ENCODE measurements at regions not wholly inside any gene's neighbourhood (a gene's known extent, or its start where the extent isn't known, plus 50 kb on each side); places are given as distances from the start of the nearest gene placed in this dataset.

DNA sequence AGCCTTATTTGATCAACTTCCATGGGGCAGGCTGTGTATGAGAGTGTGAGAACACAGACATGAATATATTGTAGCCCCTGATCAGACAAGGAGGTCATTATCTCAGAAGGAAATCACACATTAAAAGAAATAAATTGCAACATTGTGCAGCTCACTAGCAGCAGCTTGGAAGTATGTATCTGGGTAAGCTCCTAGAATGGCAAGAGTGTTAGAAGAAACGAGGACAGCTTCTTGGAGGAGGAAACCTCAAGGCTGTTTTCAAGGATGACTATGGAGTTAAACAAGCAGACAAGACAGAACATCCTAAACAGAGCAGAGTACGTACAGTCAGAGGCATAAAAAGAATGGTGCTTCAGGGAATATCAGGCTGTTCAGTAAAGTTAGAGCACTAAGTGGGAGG, 511.0 kb downstream of the SLCO4C1 start:
- Histone ChIP-seq H3K27me3 (ENCODE audit: insufficient read depth, poor library complexity, severe bottlenecking) (no peaks in the 10 kb centered on the region), H3K4me3 (replicated peaks; ENCODE audit: insufficient read depth, low read length) (no peak overlapping the region), H3K27ac (replicated peaks) (no peak overlapping the region)
- no peak for DNase-seq (ENCODE audit: low read depth in 1 of 2, low spot score in 1 of 2)
- TF ChIP-seq, protein P1, sequence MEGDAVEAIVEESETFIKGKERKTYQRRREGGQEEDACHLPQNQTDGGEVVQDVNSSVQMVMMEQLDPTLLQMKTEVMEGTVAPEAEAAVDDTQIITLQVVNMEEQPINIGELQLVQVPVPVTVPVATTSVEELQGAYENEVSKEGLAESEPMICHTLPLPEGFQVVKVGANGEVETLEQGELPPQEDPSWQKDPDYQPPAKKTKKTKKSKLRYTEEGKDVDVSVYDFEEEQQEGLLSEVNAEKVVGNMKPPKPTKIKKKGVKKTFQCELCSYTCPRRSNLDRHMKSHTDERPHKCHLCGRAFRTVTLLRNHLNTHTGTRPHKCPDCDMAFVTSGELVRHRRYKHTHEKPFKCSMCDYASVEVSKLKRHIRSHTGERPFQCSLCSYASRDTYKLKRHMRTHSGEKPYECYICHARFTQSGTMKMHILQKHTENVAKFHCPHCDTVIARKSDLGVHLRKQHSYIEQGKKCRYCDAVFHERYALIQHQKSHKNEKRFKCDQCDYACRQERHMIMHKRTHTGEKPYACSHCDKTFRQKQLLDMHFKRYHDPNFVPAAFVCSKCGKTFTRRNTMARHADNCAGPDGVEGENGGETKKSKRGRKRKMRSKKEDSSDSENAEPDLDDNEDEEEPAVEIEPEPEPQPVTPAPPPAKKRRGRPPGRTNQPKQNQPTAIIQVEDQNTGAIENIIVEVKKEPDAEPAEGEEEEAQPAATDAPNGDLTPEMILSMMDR (IDR thresholded peaks at IDR 0.05; ENCODE audit: insufficient read depth, low read length) = no peak
- TF ChIP-seq POLR2AphosphoS5 (IDR thresholded peaks at IDR 0.05; ENCODE audit: low read depth) (no peak), SPI1 (IDR thresholded peaks at IDR 0.05; ENCODE audit: borderline replicate concordance, low read depth) (no peak), GABPA (IDR thresholded peaks at IDR 0.05; ENCODE audit: low read depth) (no peak)
- TF ChIP-seq, protein P2, sequence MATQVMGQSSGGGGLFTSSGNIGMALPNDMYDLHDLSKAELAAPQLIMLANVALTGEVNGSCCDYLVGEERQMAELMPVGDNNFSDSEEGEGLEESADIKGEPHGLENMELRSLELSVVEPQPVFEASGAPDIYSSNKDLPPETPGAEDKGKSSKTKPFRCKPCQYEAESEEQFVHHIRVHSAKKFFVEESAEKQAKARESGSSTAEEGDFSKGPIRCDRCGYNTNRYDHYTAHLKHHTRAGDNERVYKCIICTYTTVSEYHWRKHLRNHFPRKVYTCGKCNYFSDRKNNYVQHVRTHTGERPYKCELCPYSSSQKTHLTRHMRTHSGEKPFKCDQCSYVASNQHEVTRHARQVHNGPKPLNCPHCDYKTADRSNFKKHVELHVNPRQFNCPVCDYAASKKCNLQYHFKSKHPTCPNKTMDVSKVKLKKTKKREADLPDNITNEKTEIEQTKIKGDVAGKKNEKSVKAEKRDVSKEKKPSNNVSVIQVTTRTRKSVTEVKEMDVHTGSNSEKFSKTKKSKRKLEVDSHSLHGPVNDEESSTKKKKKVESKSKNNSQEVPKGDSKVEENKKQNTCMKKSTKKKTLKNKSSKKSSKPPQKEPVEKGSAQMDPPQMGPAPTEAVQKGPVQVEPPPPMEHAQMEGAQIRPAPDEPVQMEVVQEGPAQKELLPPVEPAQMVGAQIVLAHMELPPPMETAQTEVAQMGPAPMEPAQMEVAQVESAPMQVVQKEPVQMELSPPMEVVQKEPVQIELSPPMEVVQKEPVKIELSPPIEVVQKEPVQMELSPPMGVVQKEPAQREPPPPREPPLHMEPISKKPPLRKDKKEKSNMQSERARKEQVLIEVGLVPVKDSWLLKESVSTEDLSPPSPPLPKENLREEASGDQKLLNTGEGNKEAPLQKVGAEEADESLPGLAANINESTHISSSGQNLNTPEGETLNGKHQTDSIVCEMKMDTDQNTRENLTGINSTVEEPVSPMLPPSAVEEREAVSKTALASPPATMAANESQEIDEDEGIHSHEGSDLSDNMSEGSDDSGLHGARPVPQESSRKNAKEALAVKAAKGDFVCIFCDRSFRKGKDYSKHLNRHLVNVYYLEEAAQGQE (IDR thresholded peaks at IDR 0.05; ENCODE audit: insufficient replicate concordance, low read depth) = no peak

DNA sequence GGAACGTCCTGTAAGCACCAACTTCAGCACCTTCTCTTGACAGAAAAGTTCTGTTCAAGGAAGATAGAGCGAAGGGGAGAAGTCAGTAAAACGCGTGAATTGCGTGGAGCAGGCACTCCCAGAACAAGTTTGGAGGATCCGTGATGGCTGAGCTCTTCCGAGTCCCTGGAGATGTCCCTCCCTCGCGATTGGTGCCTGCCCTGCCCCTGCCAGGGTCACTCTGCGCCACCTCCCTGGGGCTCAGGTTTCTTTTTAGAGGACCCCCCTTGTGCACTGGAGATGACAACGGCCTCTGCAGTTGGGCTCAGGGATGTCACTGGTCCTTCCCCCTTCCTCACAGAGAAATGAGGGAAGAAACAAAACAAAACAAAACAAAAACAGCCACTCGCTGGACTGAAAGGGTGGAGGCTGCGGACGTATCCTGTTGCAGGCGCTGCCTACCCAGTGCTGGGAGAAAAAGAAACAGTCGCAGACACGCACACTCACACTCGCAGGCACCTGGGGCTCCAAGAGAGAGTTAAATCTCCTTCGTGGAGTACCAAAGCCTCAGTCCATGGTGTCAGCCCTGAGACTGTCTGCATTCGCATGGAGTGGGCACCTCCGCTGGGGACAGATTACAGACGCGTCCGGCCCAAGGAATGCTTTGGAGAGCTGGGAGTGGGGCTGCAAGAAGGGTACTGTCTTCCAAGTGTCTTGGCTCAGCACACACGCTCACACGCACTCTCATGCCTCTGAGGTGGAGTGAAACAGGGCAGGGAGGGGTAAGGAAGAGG, 512.7 kb downstream of the SLCO4C1 start:
- Histone ChIP-seq H3K27ac (replicated peaks) (no peak overlapping the region), H3K27me3 (ENCODE audit: insufficient read depth, poor library complexity, severe bottlenecking) (no peaks in the 10 kb centered on the region), H3K4me3 (replicated peaks; ENCODE audit: insufficient read depth, low read length) (peak overlapping the region; percentile 29)
- TF ChIP-seq, protein P2 (IDR thresholded peaks at IDR 0.05; ENCODE audit: insufficient replicate concordance, low read depth) = no peak
- TF ChIP-seq POLR2AphosphoS5 (IDR thresholded peaks at IDR 0.05; ENCODE audit: low read depth) (no peak), GABPA (IDR thresholded peaks at IDR 0.05; ENCODE audit: low read depth) (no peak), SPI1 (IDR thresholded peaks at IDR 0.05; ENCODE audit: borderline replicate concordance, low read depth) (no peak)
- TF ChIP-seq, protein P1 (IDR thresholded peaks at IDR 0.05; ENCODE audit: insufficient read depth, low read length) = no peak
- DNase-seq (ENCODE audit: low read depth in 1 of 2, low spot score in 1 of 2) = no peak

DNA sequence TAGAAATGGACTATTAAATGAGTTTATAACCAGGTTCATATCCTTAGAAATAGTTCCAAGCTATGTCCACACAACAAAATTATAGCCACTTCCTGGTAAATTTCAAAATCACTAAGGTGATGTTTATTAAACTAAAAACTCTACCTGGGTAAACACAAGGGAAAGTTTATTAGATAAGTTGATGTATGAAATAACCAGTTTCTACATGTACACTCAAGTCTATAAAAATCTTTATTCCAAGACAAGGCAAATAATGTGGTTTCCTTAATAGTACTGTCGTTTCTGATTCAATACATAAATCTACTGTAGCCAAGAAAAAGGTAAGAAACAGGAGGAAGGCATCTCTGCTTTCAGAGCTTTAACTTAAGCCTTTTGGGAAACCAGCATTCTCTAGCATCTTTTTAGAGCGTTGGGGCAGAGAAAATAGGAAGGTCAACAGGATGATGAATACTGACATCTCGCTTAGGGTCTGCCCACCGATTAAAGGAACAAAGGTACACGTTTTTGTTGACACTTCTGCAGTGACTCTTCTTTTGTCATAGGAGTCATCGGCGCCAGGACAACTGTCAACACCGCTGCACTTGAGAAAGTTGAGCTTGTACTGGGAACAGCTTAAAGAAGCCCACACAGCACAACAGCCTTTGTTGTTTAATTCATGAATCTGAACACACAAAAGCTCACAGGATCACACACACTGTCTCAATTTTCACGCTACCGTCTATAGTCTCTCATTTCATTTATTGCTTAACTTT, 513.6 kb downstream of the SLCO4C1 start:
- DNase-seq (ENCODE audit: low read depth in 1 of 2, low spot score in 1 of 2) = no peak
- H3K27ac ChIP-seq (replicated peaks) = no peak overlapping the region
- TF ChIP-seq, protein P2 (IDR thresholded peaks at IDR 0.05; ENCODE audit: insufficient replicate concordance, low read depth) = no peak
- TF ChIP-seq, protein P1 (IDR thresholded peaks at IDR 0.05; ENCODE audit: insufficient read depth, low read length) = no peak
- TF ChIP-seq GABPA (IDR thresholded peaks at IDR 0.05; ENCODE audit: low read depth) = no peak
- no peak for TF ChIP-seq POLR2AphosphoS5 (IDR thresholded peaks at IDR 0.05; ENCODE audit: low read depth)
- TF ChIP-seq SPI1 (IDR thresholded peaks at IDR 0.05; ENCODE audit: borderline replicate concordance, low read depth) = no peak
- no peaks in the 10 kb centered on the region for H3K27me3 ChIP-seq (ENCODE audit: insufficient read depth, poor library complexity, severe bottlenecking)
- H3K4me3 ChIP-seq (replicated peaks; ENCODE audit: insufficient read depth, low read length) = no peak overlapping the region
